ENCODE measurements at regions not wholly inside any gene's neighbourhood (a gene's known extent, or its start where the extent isn't known, plus 50 kb on each side); places are given as distances from the start of the nearest gene placed in this dataset.
"Not testable (repeated sequence)": the region's sequence is repeated elsewhere in the genome, so short reads cannot be mapped to it uniquely, and the experiment has no call there.

DNA sequence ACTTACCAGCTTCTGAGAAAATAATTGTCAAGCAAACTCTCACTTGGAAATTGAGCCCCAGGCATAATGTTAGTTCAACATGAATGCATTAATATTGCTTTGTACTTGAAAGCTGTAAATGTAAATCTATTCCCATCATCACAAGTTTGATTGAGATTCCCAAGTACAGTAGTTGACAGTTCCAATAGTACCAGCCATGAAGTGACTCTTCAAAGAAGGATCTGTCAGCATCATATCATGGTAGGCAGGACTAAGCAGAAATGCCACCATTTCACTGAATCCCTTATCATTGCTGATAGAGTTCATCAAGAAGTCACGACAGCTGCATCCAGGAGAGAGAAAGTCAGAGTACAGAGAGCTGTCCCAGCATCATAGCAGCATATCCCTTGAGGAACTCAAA, 348.7 kb downstream of the OMA1 start:
- TF ChIP-seq, protein P1, sequence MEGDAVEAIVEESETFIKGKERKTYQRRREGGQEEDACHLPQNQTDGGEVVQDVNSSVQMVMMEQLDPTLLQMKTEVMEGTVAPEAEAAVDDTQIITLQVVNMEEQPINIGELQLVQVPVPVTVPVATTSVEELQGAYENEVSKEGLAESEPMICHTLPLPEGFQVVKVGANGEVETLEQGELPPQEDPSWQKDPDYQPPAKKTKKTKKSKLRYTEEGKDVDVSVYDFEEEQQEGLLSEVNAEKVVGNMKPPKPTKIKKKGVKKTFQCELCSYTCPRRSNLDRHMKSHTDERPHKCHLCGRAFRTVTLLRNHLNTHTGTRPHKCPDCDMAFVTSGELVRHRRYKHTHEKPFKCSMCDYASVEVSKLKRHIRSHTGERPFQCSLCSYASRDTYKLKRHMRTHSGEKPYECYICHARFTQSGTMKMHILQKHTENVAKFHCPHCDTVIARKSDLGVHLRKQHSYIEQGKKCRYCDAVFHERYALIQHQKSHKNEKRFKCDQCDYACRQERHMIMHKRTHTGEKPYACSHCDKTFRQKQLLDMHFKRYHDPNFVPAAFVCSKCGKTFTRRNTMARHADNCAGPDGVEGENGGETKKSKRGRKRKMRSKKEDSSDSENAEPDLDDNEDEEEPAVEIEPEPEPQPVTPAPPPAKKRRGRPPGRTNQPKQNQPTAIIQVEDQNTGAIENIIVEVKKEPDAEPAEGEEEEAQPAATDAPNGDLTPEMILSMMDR (IDR thresholded peaks at IDR 0.05; ENCODE audit: insufficient read depth, low read depth, low read length, missing control alignments) = no peak
- no peak overlapping the region for H3K4me3 ChIP-seq (ENCODE audit: low read depth, low read length)
- DNase-seq (ENCODE audit: low read depth) = no peak

DNA sequence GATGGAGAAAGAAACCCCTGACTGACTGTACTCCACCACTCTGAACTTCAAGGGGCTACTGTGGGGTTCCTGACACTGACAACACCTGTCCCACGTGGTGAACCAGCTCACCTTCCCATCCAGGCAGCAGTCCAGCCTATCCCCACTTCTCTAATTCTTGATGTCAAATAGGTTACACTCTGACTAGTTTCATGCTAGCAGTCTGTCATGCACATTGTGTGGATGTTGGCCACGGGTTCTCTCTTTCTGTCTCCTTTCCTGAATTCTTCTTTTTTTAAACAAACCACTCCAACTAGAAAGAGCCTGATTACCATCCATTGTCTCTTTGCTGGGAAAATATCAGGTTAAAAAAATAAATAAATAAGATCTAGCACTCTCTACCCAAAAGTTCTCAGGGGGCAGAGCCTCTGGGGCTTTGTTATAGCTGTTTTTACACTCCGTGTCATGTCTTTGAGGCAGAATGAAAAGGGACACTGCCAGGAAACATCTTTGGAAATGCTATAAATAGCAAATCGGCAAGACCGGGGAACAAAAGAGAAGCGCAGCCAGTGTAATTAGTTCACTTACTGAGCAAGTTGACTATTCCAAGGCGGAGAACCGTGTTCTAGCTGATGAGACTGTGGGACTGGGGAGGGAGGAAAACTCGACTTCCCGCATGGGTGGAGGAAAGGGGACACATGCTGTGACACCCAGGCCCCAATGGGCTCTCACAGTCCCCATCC, 356.1 kb downstream of the OMA1 start:
- DNase-seq (ENCODE audit: low read depth) = no peak
- no peak overlapping the region for H3K4me3 ChIP-seq (ENCODE audit: low read depth, low read length)
- TF ChIP-seq, protein P1 (IDR thresholded peaks at IDR 0.05; ENCODE audit: insufficient read depth, low read depth, low read length, missing control alignments) = no peak

DNA sequence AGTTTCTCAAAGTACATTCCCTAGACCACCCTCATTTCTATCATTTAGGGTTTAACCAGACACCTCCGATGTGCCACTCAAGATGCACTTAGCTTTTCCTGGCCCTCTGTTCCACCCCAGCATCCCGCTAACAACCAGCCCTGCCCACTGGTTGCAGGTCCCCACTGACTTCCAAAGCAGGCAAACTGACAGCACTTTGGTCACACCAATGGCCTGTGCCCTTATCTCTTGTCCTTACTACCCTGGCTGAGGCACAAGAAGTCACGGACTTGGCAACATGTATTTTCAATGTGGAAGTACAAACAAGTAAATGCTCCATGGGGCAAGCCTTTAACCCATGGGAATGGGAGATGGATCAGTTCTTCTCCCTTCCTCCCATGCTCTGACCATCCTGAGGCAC, 357.1 kb downstream of the OMA1 start:
- H3K4me3 ChIP-seq (ENCODE audit: low read depth, low read length) = no peak overlapping the region
- TF ChIP-seq, protein P1 (IDR thresholded peaks at IDR 0.05; ENCODE audit: insufficient read depth, low read depth, low read length, missing control alignments) = no peak
- no peak for DNase-seq (ENCODE audit: low read depth)

DNA sequence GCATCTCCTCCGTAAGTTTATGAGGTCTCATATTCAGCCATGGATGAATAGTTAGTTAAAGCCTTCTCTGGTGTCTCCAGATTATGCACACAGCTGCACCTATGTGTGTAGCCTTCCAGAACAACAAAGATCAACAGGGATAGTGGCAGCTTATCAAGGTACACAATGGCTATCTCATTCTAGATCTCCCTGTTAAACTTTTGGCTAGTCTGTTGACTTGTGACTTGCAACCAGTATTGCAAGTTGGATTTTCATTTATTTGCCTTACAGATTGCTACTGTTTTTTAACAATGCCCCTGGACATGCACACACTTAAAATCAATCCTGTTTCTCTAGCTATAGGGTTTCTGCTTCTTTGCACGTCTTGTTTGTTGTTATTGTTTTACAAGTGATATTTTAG, 363.2 kb downstream of the OMA1 start:
- TF ChIP-seq, protein P1 (IDR thresholded peaks at IDR 0.05; ENCODE audit: insufficient read depth, low read depth, low read length, missing control alignments) = no peak
- no peak overlapping the region for H3K4me3 ChIP-seq (ENCODE audit: low read depth, low read length)

DNA sequence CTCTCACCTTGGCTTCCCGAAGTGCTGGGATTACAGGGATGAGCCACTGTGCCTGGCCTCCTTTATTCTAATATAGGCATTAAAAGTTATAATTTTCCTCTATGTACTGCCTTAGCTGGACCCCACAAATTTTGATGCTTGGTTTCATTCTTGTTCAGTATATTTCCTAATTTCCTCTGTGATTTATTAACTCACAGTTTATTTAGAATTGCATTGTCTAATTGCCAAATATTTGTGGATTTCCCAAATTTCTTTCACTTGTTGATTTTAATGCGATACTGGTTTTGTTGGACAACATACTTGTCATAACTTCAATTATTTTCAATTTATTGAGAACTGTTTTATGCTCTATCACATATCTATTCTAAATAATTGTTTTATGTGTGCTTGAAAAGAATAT, 366.0 kb downstream of the OMA1 start:
- TF ChIP-seq, protein P1 (IDR thresholded peaks at IDR 0.05; ENCODE audit: insufficient read depth, low read depth, low read length, missing control alignments) = no peak

More for the DNA sequence above, 363.2 kb downstream of the OMA1 start:
- no peak for DNase-seq (ENCODE audit: low read depth)

DNA sequence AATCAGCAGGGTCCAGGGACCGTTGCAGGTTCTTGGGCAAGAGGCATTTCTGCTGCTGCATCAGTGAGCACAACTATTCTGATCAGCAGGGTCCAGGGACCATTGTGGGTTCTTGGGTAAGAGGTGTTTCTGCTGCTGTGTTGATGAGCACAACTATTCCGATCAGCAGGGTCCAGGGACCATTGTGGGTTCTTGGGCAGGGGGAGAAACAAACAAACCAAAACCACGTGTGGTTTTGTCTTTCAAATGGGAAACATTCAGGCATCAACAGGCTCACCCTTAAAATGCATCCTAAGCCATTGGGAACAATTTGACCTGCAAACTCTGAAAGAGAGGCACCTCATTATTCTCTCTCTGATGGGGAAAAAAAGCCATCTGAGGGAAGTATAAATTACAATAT, 377.4 kb downstream of the OMA1 start:
- not testable (repeated sequence) for H3K4me3 ChIP-seq (ENCODE audit: low read depth, low read length); DNase-seq (ENCODE audit: low read depth)

More for the DNA sequence above, 366.0 kb downstream of the OMA1 start:
- no peak overlapping the region for H3K4me3 ChIP-seq (ENCODE audit: low read depth, low read length)
- DNase-seq (ENCODE audit: low read depth) = no peak

DNA sequence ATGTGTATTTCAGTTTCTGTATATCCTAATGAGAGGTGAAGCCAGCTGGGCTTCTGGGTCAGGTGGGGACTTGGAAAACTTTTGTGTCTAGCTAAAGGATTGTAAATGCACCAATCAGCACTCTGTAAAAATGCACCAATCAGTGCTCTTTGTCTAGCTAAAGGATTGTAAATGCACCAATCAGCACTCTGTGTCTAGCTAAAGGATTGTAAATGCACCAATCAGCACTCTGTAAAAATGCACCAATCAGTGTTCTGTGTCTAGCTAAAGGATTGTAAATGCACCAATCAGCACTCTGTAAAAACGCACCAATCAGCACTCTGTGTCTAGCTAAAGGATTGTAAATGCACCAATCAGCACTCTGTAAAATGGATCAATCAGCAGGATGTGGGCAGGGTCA, 379.4 kb downstream of the OMA1 start:
- not testable (repeated sequence) for DNase-seq (ENCODE audit: low read depth); H3K4me3 ChIP-seq (ENCODE audit: low read depth, low read length)

DNA sequence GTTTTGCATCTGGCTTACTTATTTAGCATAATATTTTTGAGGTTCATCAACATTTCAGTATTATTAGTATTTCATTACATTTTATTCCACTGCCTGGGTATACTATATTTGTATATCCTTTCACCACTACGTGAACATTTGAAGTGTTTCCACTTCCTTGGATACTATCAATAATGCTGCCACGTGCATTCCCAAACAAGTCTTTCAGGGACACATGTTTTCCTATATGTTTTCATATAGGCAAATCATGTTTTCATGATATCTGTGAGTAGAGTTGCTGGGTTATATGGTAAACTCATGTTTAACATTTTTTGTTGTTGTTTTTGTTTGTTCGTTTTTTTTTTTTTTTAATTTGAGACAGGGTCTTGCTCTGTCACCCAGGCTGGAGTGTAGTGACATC, 380.1 kb downstream of the OMA1 start:
- TF ChIP-seq, protein P1 (IDR thresholded peaks at IDR 0.05; ENCODE audit: insufficient read depth, low read depth, low read length, missing control alignments) = no peak
- no peak for DNase-seq (ENCODE audit: low read depth)
- no peak overlapping the region for H3K4me3 ChIP-seq (ENCODE audit: low read depth, low read length)
